Stimulated activated CD4-positive, alpha-beta T cell treated with anti-CD3 and anti-CD28 coated beads, Interleukin-4, amount 100 ng/mL, for 4 hours (primary cell): ENCODE measurements at regions not wholly inside any gene's neighbourhood (a gene's known extent, or its start where the extent isn't known, plus 50 kb on each side); places are given as distances from the start of the nearest gene placed in this dataset.

Source experiments
- DNase-seq, 2 experiments: peaks; one replicate each; pipeline ENCODE4 v3.0.0-alpha.2; 2020

- DNase-seq = no peak
Measured at GRCh38 chr13:27370305-27370872, 54.0 kb upstream of the GTF3A start.

GRCh38 chr13:27371932-27372331 lies 52.5 kb upstream of the GTF3A start:
- DNase-seq = no peak

DNA sequence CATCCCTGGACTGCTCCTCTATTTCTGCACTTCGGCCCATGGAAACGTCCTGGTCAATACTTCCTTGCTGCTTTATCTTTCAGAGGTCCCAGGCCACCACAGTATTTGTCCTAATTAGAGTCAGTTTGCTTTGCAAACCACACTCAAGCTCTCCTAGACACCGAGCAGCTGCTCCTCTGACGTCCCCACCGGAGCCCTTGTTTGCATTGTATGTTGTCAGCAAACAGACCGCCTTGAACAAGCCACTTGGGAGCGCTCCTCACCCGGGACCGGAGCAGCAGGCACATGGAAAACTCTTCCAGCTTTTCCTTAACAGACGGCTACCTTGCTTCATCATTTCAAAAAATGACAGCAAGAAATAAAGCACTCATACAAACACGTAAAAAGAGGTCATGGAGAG lies 51.5 kb upstream of the GTF3A start:
- no peak for DNase-seq

- no peak for DNase-seq
Measured at GRCh38 chr13:27374126-27374613, 50.2 kb upstream of the GTF3A start.
